ENCODE measurements at regions not wholly inside any gene's neighbourhood (a gene's known extent, or its start where the extent isn't known, plus 50 kb on each side); places are given as distances from the start of the nearest gene placed in this dataset.
"Not testable (repeated sequence)": the region's sequence is repeated elsewhere in the genome, so short reads cannot be mapped to it uniquely, and the experiment has no call there.

GRCh38 chr2:66270247-66270646 is 164.7 kb upstream of the MEIS1 start:
- Histone ChIP-seq H3K9me3 (ENCODE audit: control insufficient read depth, low read length) (no peaks in the 10 kb centered on the region), H3K4me3 (ENCODE audit: low read length) (no peak overlapping the region), H3K4me1 (ENCODE audit: control insufficient read depth, insufficient read depth, low read length) (no peaks in the 10 kb centered on the region), H3K9ac (ENCODE audit: low read length) (no peak overlapping the region), H3K27me3 (replicated peaks; ENCODE audit: control insufficient read depth, insufficient read depth, low read length) (no peaks in the 10 kb centered on the region), H3K36me3 (ENCODE audit: control insufficient read depth, insufficient read depth, low read length, severe bottlenecking) (no peaks in the 10 kb centered on the region)
- no peak for DNase-seq (ENCODE audit: low read depth)

- no peak for DNase-seq (ENCODE audit: low read depth)
- Histone ChIP-seq H3K4me1 (ENCODE audit: control insufficient read depth, insufficient read depth, low read length) (no peaks in the 10 kb centered on the region), H3K4me3 (ENCODE audit: low read length) (no peak overlapping the region), H3K9me3 (ENCODE audit: control insufficient read depth, low read length) (no peaks in the 10 kb centered on the region), H3K27me3 (replicated peaks; ENCODE audit: control insufficient read depth, insufficient read depth, low read length) (no peaks in the 10 kb centered on the region), H3K36me3 (ENCODE audit: control insufficient read depth, insufficient read depth, low read length, severe bottlenecking) (no peaks in the 10 kb centered on the region), H3K9ac (ENCODE audit: low read length) (no peak overlapping the region)
These were observed 165.8 kb upstream of the MEIS1 start for GRCh38 chr2:66269166-66269565.

- Histone ChIP-seq H3K9ac (ENCODE audit: low read length) (no peak overlapping the region), H3K27me3 (replicated peaks; ENCODE audit: control insufficient read depth, insufficient read depth, low read length) (no peaks in the 10 kb centered on the region)
- DNase-seq (ENCODE audit: low read depth) = no peak
These were observed 166.2 kb upstream of the MEIS1 start for GRCh38 chr2:66268756-66269155.

GRCh38 chr2:66264354-66264753 is 170.6 kb upstream of the MEIS1 start:
- no peak for DNase-seq (ENCODE audit: low read depth)
- H3K36me3 ChIP-seq (ENCODE audit: control insufficient read depth, insufficient read depth, low read length, severe bottlenecking) = no peaks in the 10 kb centered on the region
- no peaks in the 10 kb centered on the region for H3K4me1 ChIP-seq (ENCODE audit: control insufficient read depth, insufficient read depth, low read length)
- no peak overlapping the region for H3K9ac ChIP-seq (ENCODE audit: low read length)
- peaks cover 6% of the 10 kb centered on the region for H3K9me3 ChIP-seq (ENCODE audit: control insufficient read depth, low read length)
- H3K27me3 ChIP-seq (replicated peaks; ENCODE audit: control insufficient read depth, insufficient read depth, low read length) = no peaks in the 10 kb centered on the region
- H3K4me3 ChIP-seq (ENCODE audit: low read length) = no peak overlapping the region

More at GRCh38 chr2:66268756-66269155, 166.2 kb upstream of the MEIS1 start:
- Histone ChIP-seq H3K4me1 (ENCODE audit: control insufficient read depth, insufficient read depth, low read length) (no peaks in the 10 kb centered on the region), H3K4me3 (ENCODE audit: low read length) (no peak overlapping the region), H3K36me3 (ENCODE audit: control insufficient read depth, insufficient read depth, low read length, severe bottlenecking) (no peaks in the 10 kb centered on the region), H3K9me3 (ENCODE audit: control insufficient read depth, low read length) (no peaks in the 10 kb centered on the region)

GRCh38 chr2:66255867-66256266 is 179.1 kb upstream of the MEIS1 start:
- Histone ChIP-seq H3K27me3 (replicated peaks; ENCODE audit: control insufficient read depth, insufficient read depth, low read length) (peaks cover 9% of the 10 kb centered on the region), H3K9me3 (ENCODE audit: control insufficient read depth, low read length) (peaks cover 6% of the 10 kb centered on the region), H3K9ac (ENCODE audit: low read length) (no peak overlapping the region), H3K4me1 (ENCODE audit: control insufficient read depth, insufficient read depth, low read length) (no peaks in the 10 kb centered on the region), H3K4me3 (ENCODE audit: low read length) (no peak overlapping the region), H3K36me3 (ENCODE audit: control insufficient read depth, insufficient read depth, low read length, severe bottlenecking) (no peaks in the 10 kb centered on the region)
- DNase-seq (ENCODE audit: low read depth) = no peak

- H3K27me3 ChIP-seq (replicated peaks; ENCODE audit: control insufficient read depth, insufficient read depth, low read length) = peaks cover 16% of the 10 kb centered on the region
- H3K9ac ChIP-seq (ENCODE audit: low read length) = no peak overlapping the region
- no peak overlapping the region for H3K4me3 ChIP-seq (ENCODE audit: low read length)
- DNase-seq (ENCODE audit: low read depth) = no peak
- H3K36me3 ChIP-seq (ENCODE audit: control insufficient read depth, insufficient read depth, low read length, severe bottlenecking) = no peaks in the 10 kb centered on the region
- H3K4me1 ChIP-seq (ENCODE audit: control insufficient read depth, insufficient read depth, low read length) = no peaks in the 10 kb centered on the region
- peaks cover 6% of the 10 kb centered on the region for H3K9me3 ChIP-seq (ENCODE audit: control insufficient read depth, low read length)
These were observed 179.8 kb upstream of the MEIS1 start for GRCh38 chr2:66255136-66255535.

- no peaks in the 10 kb centered on the region for H3K4me1 ChIP-seq (ENCODE audit: control insufficient read depth, insufficient read depth, low read length)
- no peak overlapping the region for H3K4me3 ChIP-seq (ENCODE audit: low read length)
- no peaks in the 10 kb centered on the region for H3K36me3 ChIP-seq (ENCODE audit: control insufficient read depth, insufficient read depth, low read length, severe bottlenecking)
- H3K27me3 ChIP-seq (replicated peaks; ENCODE audit: control insufficient read depth, insufficient read depth, low read length) = peaks cover 16% of the 10 kb centered on the region
- DNase-seq (ENCODE audit: low read depth) = no peak
- no peak overlapping the region for H3K9ac ChIP-seq (ENCODE audit: low read length)
- H3K9me3 ChIP-seq (ENCODE audit: control insufficient read depth, low read length) = no peaks in the 10 kb centered on the region
These were observed 181.9 kb upstream of the MEIS1 start for GRCh38 chr2:66253066-66253465.

GRCh38 chr2:66252109-66252508 is 182.8 kb upstream of the MEIS1 start:
- DNase-seq (ENCODE audit: low read depth) = no peak
- no peak overlapping the region for H3K4me3 ChIP-seq (ENCODE audit: low read length)
- no peaks in the 10 kb centered on the region for H3K36me3 ChIP-seq (ENCODE audit: control insufficient read depth, insufficient read depth, low read length, severe bottlenecking)
- peaks cover 16% of the 10 kb centered on the region for H3K27me3 ChIP-seq (replicated peaks; ENCODE audit: control insufficient read depth, insufficient read depth, low read length)
- no peak overlapping the region for H3K9ac ChIP-seq (ENCODE audit: low read length)
- H3K9me3 ChIP-seq (ENCODE audit: control insufficient read depth, low read length) = no peaks in the 10 kb centered on the region
- H3K4me1 ChIP-seq (ENCODE audit: control insufficient read depth, insufficient read depth, low read length) = no peaks in the 10 kb centered on the region

GRCh38 chr2:66251573-66251972 is 183.4 kb upstream of the MEIS1 start:
- H3K4me3 ChIP-seq (ENCODE audit: low read length) = no peak overlapping the region
- H3K9ac ChIP-seq (ENCODE audit: low read length) = no peak overlapping the region
- DNase-seq (ENCODE audit: low read depth) = no peak
- no peaks in the 10 kb centered on the region for H3K9me3 ChIP-seq (ENCODE audit: control insufficient read depth, low read length)
- no peaks in the 10 kb centered on the region for H3K4me1 ChIP-seq (ENCODE audit: control insufficient read depth, insufficient read depth, low read length)
- H3K27me3 ChIP-seq (replicated peaks; ENCODE audit: control insufficient read depth, insufficient read depth, low read length) = peaks cover 16% of the 10 kb centered on the region
- no peaks in the 10 kb centered on the region for H3K36me3 ChIP-seq (ENCODE audit: control insufficient read depth, insufficient read depth, low read length, severe bottlenecking)

GRCh38 chr2:66249089-66249488 is 185.8 kb upstream of the MEIS1 start:
- not testable (repeated sequence) for DNase-seq (ENCODE audit: low read depth); H3K4me1 ChIP-seq (ENCODE audit: control insufficient read depth, insufficient read depth, low read length); H3K4me3 ChIP-seq (ENCODE audit: low read length); H3K9ac ChIP-seq (ENCODE audit: low read length); H3K36me3 ChIP-seq (ENCODE audit: control insufficient read depth, insufficient read depth, low read length, severe bottlenecking); H3K9me3 ChIP-seq (ENCODE audit: control insufficient read depth, low read length)
- peaks cover 16% of the 10 kb centered on the region for H3K27me3 ChIP-seq (replicated peaks; ENCODE audit: control insufficient read depth, insufficient read depth, low read length)

- not testable (repeated sequence) for H3K9me3 ChIP-seq (ENCODE audit: control insufficient read depth, low read length); DNase-seq (ENCODE audit: low read depth); H3K36me3 ChIP-seq (ENCODE audit: control insufficient read depth, insufficient read depth, low read length, severe bottlenecking); H3K9ac ChIP-seq (ENCODE audit: low read length); H3K4me3 ChIP-seq (ENCODE audit: low read length); H3K27me3 ChIP-seq (replicated peaks; ENCODE audit: control insufficient read depth, insufficient read depth, low read length)
- H3K4me1 ChIP-seq (ENCODE audit: control insufficient read depth, insufficient read depth, low read length) = peaks cover 35% of the 10 kb centered on the region
These were observed 191.1 kb upstream of the MEIS1 start for GRCh38 chr2:66243809-66244208.

GRCh38 chr2:66242888-66243287 is 192.0 kb upstream of the MEIS1 start:
- not testable (repeated sequence) for H3K9me3 ChIP-seq (ENCODE audit: control insufficient read depth, low read length); DNase-seq (ENCODE audit: low read depth); H3K9ac ChIP-seq (ENCODE audit: low read length); H3K27me3 ChIP-seq (replicated peaks; ENCODE audit: control insufficient read depth, insufficient read depth, low read length); H3K36me3 ChIP-seq (ENCODE audit: control insufficient read depth, insufficient read depth, low read length, severe bottlenecking); H3K4me3 ChIP-seq (ENCODE audit: low read length)
- H3K4me1 ChIP-seq (ENCODE audit: control insufficient read depth, insufficient read depth, low read length) = peaks cover 35% of the 10 kb centered on the region

All from adipocyte (in vitro differentiated cells).